HUES6 (cell line): ENCODE measurements at regions not wholly inside any gene's neighbourhood (a gene's known extent, or its start where the extent isn't known, plus 50 kb on each side); places are given as distances from the start of the nearest gene placed in this dataset.
A peak's percentile ranks its signal among the peaks of the same experiment; 100 is the strongest.
"Not testable (repeated sequence)": the region's sequence is repeated elsewhere in the genome, so short reads cannot be mapped to it uniquely, and the experiment has no call there.

Experiments
- H3K27ac ChIP-seq: 2 replicates; pipeline ENCODE4 v1.7.0; 2013; ENCODE audit warnings: low read depth, mild to moderate bottlenecking, low read length, inconsistent platforms
- H3K27me3 ChIP-seq: 2 replicates; pipeline ENCODE4 v1.6.1; 2013; ENCODE audit warnings: low read length; ENCODE audit not compliant: control insufficient read depth, insufficient read depth
- H3K36me3 ChIP-seq: 2 replicates; pipeline ENCODE4 v1.6.1; 2013; ENCODE audit warnings: low read length; ENCODE audit not compliant: control insufficient read depth, insufficient read depth
- H3K4me1 ChIP-seq: 2 replicates; pipeline ENCODE4 v1.6.1; 2013; ENCODE audit warnings: low read length; ENCODE audit not compliant: control insufficient read depth, insufficient read depth
- H3K4me3 ChIP-seq: 2 replicates; pipeline ENCODE4 v1.5.1; 2013; ENCODE audit warnings: low read depth, low read length
- H3K9ac ChIP-seq: one replicate; pipeline ENCODE4 v1.6.1; 2013; ENCODE audit warnings: mild to moderate bottlenecking, low read length
- H3K9me3 ChIP-seq: 2 replicates; pipeline ENCODE4 v1.6.1; 2013; ENCODE audit warnings: low read depth, low read length; ENCODE audit not compliant: control insufficient read depth, insufficient read depth

- Histone ChIP-seq H3K4me3 (no peak overlapping the region), H3K9ac (no peak overlapping the region), H3K9me3 (peaks cover 3% of the 10 kb centered on the region; the same call in 1 of the 2 replicates), H3K4me1 (no peaks in the 10 kb centered on the region; the same call in 1 of the 2 replicates), H3K36me3 (no peaks in the 10 kb centered on the region), H3K27ac (no peak overlapping the region), H3K27me3 (no peaks in the 10 kb centered on the region)
These were observed 307.0 kb downstream of the GATA3 start for GRCh38 chr10:8361510-8361844.

DNA sequence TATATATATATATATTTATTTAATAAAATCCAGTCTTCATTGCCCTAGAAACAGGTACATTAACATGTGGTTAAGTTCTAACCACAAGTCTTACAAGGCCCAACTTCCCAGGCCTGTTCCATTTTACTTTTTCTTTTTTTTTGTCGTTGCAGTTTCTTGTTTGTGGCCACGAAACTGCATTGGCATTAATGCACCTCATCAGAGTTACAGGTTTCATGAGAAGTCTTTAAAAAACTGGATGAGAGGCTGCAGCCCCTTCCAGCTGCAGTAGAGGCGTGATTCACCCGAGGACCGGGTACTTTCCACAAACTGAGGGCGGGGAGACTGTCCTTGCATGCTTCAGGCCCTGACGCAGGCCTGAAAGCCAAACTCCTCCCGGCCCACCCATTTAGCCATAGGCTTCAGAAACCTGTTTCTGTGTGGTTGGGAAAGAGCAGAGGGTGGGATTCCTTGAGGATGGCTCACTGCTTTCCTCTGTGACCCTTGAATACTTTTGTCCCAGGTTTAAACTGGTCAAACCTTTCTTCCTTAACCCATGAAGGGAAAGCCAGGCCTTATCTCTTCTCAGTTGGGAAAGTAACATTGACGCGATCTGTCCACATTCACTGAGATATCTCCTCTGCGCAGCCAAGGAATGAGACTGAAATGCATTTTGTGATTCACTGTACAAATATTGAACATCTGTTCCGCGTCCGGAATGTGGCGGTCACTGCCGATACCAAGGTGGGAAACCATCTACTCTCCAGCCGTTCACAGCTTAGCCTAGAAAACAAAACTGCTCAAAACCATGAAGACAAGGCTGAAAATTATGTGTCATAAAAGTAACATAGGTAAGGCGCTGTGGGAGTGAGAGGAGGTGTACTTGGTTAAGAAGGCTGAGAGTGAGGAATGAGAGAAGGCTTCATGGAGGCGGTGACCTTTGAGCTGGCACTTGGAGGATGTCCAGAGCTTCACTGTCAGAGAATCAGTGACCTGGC is 311.7 kb downstream of the GATA3 start:
- Histone ChIP-seq H3K9me3 (no peaks in the 10 kb centered on the region), H3K9ac (no peak overlapping the region), H3K27me3 (no peaks in the 10 kb centered on the region), H3K36me3 (no peaks in the 10 kb centered on the region), H3K4me1 (no peaks in the 10 kb centered on the region; the same call in 1 of the 2 replicates), H3K4me3 (no peak overlapping the region), H3K27ac (no peak overlapping the region)

- H3K4me1 ChIP-seq, H3K27ac ChIP-seq, H3K36me3 ChIP-seq, H3K9me3 ChIP-seq, H3K4me3 ChIP-seq, H3K27me3 ChIP-seq, H3K9ac ChIP-seq: not testable (repeated sequence)
These were observed 313.4 kb downstream of the GATA3 start for GRCh38 chr10:8367672-8368411.

GRCh38 chr10:8369666-8370065 is 315.2 kb downstream of the GATA3 start:
- no peaks in the 10 kb centered on the region for H3K27me3 ChIP-seq
- no peak overlapping the region for H3K4me3 ChIP-seq
- no peak overlapping the region for H3K9ac ChIP-seq
- H3K36me3 ChIP-seq = no peaks in the 10 kb centered on the region
- H3K9me3 ChIP-seq = no peaks in the 10 kb centered on the region
- no peak overlapping the region for H3K27ac ChIP-seq
- H3K4me1 ChIP-seq = no peaks in the 10 kb centered on the region; the same call in 1 of the 2 replicates

GRCh38 chr10:8374334-8374733 is 319.8 kb downstream of the GATA3 start:
- no peaks in the 10 kb centered on the region for H3K27me3 ChIP-seq
- H3K9me3 ChIP-seq = no peaks in the 10 kb centered on the region
- H3K27ac ChIP-seq = no peak overlapping the region
- no peak overlapping the region for H3K4me3 ChIP-seq
- H3K9ac ChIP-seq = no peak overlapping the region
- H3K36me3 ChIP-seq = no peaks in the 10 kb centered on the region
- peaks cover 14% of the 10 kb centered on the region for H3K4me1 ChIP-seq

GRCh38 chr10:8375137-8375536 is 320.6 kb downstream of the GATA3 start:
- peaks cover 14% of the 10 kb centered on the region for H3K4me1 ChIP-seq
- H3K4me3 ChIP-seq = no peak overlapping the region
- H3K27me3 ChIP-seq = no peaks in the 10 kb centered on the region
- H3K27ac ChIP-seq = no peak overlapping the region
- no peak overlapping the region for H3K9ac ChIP-seq
- no peaks in the 10 kb centered on the region for H3K9me3 ChIP-seq
- no peaks in the 10 kb centered on the region for H3K36me3 ChIP-seq

- Histone ChIP-seq H3K36me3 (no peaks in the 10 kb centered on the region), H3K9me3 (no peaks in the 10 kb centered on the region), H3K27me3 (no peaks in the 10 kb centered on the region), H3K27ac (0 out of 2 replicates have a peak overlapping the region, but pooled peaks have one; percentile 6), H3K4me3 (no peak overlapping the region), H3K9ac (no peak overlapping the region), H3K4me1 (peaks cover 14% of the 10 kb centered on the region)
These were observed 323.9 kb downstream of the GATA3 start for GRCh38 chr10:8378198-8378983.

GRCh38 chr10:8379906-8380832 is 325.7 kb downstream of the GATA3 start:
- Histone ChIP-seq H3K27ac (no peak overlapping the region), H3K4me1 (peaks cover 14% of the 10 kb centered on the region), H3K9ac (no peak overlapping the region), H3K9me3 (no peaks in the 10 kb centered on the region), H3K27me3 (no peaks in the 10 kb centered on the region), H3K4me3 (no peak overlapping the region), H3K36me3 (no peaks in the 10 kb centered on the region)

GRCh38 chr10:8380833-8381496 is 326.5 kb downstream of the GATA3 start:
- no peak overlapping the region for H3K27ac ChIP-seq
- peaks cover 14% of the 10 kb centered on the region for H3K4me1 ChIP-seq
- no peaks in the 10 kb centered on the region for H3K9me3 ChIP-seq
- no peaks in the 10 kb centered on the region for H3K27me3 ChIP-seq
- H3K9ac ChIP-seq = no peak overlapping the region
- H3K4me3 ChIP-seq = no peak overlapping the region
- no peaks in the 10 kb centered on the region for H3K36me3 ChIP-seq

GRCh38 chr10:8386781-8387180 is 332.3 kb downstream of the GATA3 start:
- Histone ChIP-seq H3K27ac (no peak overlapping the region), H3K9me3 (no peaks in the 10 kb centered on the region)

More at GRCh38 chr10:8386781-8387180, 332.3 kb downstream of the GATA3 start:
- Histone ChIP-seq H3K36me3 (no peaks in the 10 kb centered on the region), H3K9ac (no peak overlapping the region), H3K4me1 (no peaks in the 10 kb centered on the region), H3K4me3 (no peak overlapping the region), H3K27me3 (no peaks in the 10 kb centered on the region)
